GM18502 (cell line): ENCODE measurements at regions not wholly inside any gene's neighbourhood (a gene's known extent, or its start where the extent isn't known, plus 50 kb on each side); places are given as distances from the start of the nearest gene placed in this dataset.

Experiments
- ATAC-seq: cut with Tn5 transposase; IDR thresholded peaks from one replicate; pipeline ENCODE4 v1.9.1; 2021; ENCODE audit warnings: mild to moderate bottlenecking; ENCODE audit not compliant: unreplicated experiment, poor library complexity

GRCh38 chr7:15801551-15801950, 115.1 kb upstream of the MEOX2 start:
- ATAC-seq, result no peak

DNA sequence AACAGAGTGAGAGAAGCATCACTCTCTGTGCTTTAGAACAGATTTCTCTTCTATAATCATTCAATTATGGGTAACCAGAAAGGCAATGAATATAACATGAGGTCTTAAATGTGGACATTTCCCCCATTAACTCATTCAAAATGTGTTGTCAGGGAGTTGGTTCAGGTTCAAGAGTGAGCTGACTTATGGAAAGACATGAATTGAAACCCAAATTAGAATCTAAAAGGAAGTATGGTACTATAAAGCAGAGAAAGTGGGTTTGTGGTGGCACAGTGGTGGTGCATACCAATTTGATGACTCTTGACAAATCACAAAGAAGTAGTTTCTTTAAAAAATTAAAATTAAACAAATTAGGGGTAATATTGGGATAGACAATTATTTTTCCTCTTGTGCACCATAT, 114.6 kb upstream of the MEOX2 start:
- no peak for ATAC-seq

DNA sequence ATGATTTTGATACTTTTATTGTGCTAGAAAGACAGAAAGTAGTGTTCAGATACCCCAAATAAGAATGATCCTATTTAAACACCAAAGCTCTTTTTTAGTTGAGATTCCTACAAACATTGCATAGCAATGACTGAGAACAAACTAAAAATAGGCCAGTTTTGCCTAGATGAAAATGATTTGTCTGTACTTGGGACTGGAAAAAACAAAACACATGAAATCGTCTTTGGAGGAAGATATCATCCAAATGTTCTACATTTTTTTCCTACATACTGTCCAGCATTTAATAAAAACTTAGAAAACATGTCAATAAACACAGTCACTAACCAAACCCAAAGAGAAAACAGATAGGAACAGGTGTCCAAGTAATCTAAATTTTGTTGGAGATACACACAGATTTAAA, 111.6 kb upstream of the MEOX2 start:
- no peak for ATAC-seq

GRCh38 chr7:15795393-15795792, 108.9 kb upstream of the MEOX2 start:
- ATAC-seq, result no peak

GRCh38 chr7:15794801-15795200, 108.3 kb upstream of the MEOX2 start:
- no peak for ATAC-seq

GRCh38 chr7:15784694-15785030, 98.2 kb upstream of the MEOX2 start:
- no peak for ATAC-seq

DNA sequence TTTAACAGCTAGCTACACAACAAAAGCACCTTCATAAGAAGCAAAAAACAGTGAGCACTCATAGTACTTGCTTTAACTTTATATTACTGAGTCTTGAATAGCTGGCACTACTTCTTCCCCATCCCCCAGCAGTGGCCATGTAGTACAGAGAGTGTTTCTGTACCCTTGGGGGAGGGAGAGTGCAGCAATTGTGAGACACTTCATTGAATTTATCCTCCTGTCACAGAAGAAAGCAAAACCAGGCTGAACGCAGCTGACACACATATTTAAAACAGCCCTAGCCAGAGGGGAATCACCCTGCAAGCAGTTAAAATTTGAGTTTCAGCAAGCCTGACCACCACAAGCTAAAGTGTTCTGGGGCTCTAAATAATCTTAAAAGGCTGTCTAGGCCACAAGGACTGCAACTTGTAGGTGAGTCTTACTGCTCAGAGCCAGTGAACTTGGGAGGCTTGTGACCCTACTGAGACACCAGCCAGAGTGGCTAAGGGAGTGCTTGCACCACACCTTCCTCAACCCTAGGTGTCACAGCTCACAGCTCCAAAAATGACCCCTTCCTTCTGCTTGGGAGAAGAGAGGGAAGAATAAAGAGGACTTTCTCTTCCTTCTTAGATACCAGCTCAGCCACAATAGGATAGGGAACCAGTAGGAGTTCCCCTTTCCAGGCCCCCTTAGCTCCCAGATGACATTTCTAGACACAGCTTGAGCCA, 97.7 kb upstream of the MEOX2 start:
- no peak for ATAC-seq

DNA sequence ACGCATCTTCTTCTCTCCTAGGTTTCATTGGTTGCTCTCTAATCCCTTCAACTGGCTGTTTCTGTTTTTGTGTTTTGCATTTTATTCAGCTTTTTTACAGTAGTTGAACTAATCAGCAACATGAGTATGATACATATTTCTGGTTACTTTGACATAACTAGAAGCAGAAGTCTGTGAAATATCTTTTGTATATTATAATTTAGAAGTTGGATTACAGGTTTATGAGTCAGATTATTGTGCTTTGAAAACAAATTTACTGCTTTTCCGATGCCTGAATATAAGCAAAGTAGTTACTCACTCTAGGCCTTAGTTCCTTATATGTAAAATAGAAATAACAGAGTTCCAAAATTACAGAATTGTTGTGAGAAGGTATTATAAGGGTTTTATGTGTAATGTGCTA, 96.2 kb upstream of the MEOX2 start:
- ATAC-seq, result no peak

DNA sequence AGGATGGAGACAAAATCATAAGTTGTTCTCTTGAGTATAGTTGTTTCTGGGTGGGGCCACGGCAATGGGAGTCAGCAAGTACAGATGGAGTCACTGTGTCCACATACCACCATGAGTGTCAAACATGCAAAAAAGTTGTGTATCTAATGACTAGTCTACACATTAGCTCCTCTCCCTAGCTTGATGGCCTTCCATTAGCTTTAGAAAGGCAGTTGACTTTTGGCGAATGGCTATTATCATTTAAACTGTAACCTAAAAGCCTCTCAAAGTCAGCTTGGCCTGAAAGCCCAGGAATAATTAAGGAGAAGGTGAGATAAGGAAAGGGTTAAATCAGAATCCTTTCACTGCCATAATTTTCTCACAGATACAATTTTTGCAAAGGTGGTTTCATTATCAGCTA, 95.5 kb upstream of the MEOX2 start:
- ATAC-seq, result no peak

DNA sequence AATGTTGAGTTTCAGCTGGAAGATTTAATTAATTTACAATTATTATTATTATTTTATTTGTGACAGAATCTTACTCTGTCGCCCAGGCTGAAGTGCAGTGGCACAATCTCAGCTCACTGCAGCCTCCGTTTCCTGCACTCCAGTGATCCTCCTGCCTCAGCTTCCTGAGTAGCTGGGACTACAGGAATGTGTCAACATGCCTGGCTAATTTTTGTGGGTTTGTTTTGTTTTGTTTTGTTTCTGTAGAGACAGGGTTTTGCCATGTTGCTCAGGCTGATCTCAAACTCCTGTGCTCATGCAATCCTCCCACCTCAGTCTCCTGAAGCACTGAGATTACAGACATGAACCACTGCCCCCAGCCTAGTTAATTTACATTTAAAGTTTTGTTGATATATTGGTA, 93.8 kb upstream of the MEOX2 start:
- no peak for ATAC-seq

DNA sequence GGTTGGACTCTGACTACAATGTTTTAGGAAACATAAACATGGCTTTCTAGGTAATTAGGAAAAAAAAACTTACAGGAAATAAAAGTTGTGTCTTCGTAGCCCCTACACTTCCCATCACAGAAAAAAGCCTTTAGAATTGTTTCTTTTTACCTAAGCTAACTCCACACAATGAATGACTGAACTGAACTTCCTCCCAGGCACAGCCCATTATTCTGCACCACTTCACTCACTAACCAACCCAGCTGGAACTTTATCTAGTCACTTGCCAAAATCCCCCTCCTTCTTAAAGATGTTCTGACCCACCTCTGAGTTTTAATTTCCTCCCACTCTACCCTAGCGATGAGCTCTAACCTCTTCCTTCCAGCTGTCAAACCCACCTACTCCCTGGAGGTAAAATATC, 91.7 kb upstream of the MEOX2 start:
- no peak for ATAC-seq

DNA sequence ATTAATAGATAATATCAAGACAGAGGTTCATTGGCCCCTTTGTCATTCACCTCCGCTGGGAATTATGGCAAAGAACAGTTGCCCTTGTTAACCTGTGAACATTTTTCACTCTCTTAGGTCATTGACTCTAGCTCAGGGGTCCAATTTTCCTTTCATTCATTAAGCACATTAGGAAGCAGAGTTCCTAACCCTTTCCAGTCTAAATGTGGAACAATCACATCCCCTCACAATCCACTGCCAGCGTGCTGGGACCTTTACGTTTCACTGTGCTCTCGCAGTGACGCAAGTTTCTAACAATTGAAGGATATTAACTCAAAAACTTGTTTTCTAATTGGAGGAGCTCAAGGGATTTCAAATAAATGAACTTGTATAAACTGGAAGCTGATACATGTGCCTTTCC, 79.3 kb upstream of the MEOX2 start:
- no peak for ATAC-seq

GRCh38 chr7:15764851-15765382, 78.4 kb upstream of the MEOX2 start:
- no peak for ATAC-seq

DNA sequence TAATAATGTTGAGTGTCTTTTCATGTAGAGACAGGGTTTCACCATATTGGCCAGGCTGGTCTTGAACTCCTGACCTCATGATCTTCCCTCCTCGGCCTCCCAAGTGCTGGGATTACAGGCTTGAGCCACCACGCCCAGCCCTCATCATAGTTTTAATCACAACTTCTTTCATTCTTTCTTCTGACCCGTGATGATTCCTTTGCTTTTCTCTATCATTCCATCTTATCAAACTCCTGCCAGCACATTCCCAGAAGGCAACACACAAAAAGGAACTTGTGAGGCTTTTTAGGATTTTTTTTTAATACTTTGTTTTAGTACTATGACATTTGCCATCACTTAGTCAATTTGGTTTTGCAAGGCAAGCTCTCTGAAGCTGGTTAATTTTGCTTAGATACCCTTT, 77.5 kb upstream of the MEOX2 start:
- ATAC-seq, result no peak

DNA sequence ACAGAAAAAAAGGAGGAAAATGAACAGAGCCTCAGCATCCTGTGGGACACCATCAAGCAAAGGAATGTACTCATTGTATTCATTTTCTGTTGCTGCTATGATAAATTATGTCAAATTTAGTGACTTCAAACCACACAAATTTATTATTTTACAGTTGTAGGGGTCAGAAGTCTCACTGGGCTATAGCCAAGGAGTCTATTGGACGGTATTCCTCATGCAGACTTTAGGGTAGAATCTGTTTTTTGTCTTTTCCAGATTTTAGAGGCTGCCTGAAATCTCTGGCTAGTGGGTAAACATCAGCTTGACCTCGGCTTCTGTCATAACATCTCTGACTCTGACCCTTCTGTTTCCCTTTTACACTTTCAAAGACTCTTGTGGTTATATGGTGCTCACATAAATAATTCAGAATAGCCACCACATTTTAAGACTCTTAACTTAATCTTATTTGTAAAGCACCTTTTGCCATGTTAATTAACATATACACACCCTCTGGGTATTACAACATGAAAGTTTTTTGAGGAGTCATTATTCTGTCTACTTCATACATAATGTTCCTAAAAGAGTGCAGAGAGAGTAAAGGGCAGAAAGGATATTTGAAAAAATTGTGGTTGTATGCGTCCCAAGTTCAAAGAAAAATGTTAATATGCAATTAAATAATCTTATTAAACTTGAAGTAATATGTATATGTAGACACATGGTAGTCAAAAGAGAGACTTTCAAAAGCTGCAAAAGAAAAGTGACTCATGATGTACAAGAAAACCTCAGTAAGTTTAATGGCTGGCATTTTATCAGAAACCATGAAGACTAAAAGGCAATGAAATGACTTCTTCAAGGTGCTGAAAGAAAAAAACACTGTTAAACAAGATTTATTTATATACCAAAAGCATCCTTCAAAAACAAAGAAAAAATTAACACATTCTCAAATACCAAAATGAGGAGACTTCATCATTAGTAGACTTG, 70.8 kb upstream of the MEOX2 start:
- ATAC-seq, result no peak

DNA sequence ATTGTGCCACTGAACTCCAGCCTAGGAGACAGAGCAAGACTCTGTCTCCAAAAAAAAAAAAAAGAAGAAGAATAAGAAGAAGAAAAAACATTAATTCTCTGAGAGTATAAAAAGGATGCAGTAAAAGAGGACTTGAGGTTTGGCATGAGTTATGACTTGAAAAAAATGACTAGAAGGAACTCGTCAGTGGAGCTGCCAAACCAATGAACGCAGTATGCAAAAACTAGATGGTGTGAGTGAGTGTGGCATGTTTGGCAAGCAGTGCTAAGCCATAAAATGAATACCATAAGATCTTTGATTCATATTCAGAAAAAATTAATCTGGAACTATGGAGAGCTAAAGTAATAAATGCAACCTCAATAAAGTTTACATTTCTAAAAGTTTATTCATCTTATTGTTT, 68.6 kb upstream of the MEOX2 start:
- no peak for ATAC-seq

DNA sequence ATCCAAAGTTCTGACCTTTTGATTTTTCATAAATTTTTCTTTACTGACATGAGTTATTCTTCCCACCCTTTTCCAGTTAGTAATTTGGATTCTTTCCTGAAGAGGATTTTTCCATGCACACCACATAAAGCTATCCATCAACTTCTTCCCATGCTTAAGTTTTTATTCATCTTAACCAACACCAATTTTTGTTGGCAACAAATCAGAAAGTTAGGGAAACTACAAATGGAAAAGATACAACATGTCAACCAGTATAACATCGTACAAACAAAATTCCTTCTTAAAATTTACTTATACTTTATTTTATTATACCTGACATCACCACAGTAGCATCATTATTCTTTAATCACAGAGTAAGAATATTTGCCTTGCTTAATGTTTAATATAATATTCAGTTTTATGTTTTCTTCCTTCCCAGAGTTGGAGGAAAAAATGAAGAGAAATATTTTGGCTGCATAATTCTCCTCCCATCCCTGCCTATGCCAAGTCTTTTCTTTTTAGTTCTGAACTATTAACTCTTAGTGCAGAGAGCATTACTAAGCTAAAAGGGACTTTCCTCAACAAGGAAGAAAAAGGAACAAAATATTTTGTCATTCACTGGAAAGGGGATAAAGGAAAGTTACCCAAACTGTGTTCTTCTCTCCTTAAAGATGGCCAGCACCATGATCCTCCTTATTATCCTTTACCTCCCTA, 67.5 kb upstream of the MEOX2 start:
- no peak for ATAC-seq

DNA sequence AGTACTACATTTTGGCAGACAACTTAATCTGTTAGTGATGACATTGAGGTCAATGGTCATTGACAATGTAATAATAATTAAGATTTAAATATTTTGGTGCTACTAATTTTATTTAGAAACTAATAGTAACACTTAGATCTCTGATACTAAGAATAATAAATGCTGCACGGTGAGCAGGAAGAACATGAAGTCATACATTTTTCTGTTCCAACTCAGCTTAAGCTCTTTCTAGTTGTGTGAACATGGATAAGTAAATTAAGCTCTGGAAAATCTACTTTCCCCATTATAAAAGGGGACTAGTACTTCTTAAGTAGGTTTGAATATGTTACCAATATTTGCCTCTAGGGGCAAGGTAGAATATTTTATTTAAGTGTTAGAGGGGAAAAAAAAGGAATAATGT, 65.9 kb upstream of the MEOX2 start:
- no peak for ATAC-seq

GRCh38 chr7:15751191-15751701, 64.8 kb upstream of the MEOX2 start:
- ATAC-seq, result no peak

GRCh38 chr7:15750727-15751126, 64.2 kb upstream of the MEOX2 start:
- no peak for ATAC-seq

- ATAC-seq, result no peak
Measured at GRCh38 chr7:15749631-15750030, 63.1 kb upstream of the MEOX2 start.
